MM.1S (cell line): ENCODE measurements at regions not wholly inside any gene's neighbourhood (a gene's known extent, or its start where the extent isn't known, plus 50 kb on each side); places are given as distances from the start of the nearest gene placed in this dataset.

Experiments
- DNase-seq: peaks from one replicate; pipeline ENCODE4 v3.0.0-alpha.2; 2015
- H2AFZ ChIP-seq: fragments of 300-600 bp; sonication (generic); 2 replicates; pipeline ENCODE4 v1.6.0; 2016; ENCODE audit warnings: antibody characterized with exemption, low read length
- H3F3A ChIP-seq: fragments of 300-600 bp; sonication (generic); 2 replicates; pipeline ENCODE4 v1.6.1; 2016; ENCODE audit warnings: mild to moderate bottlenecking, antibody characterized with exemption, low read length, moderate library complexity, mixed read lengths; ENCODE audit not compliant: insufficient read depth
- H3K27ac ChIP-seq: fragments of 300-600 bp; sonication (generic); 2 replicates; pipeline ENCODE4 v1.5.1; 2016; ENCODE audit warnings: mild to moderate bottlenecking, low read length
- H3K27me3 ChIP-seq: fragments of 300-600 bp; sonication (generic); replicated peaks from 2 replicates; pipeline ENCODE4 v1.6.0; 2016; ENCODE audit warnings: low read length; ENCODE audit not compliant: insufficient read depth
- H3K36me3 ChIP-seq: fragments of 300-600 bp; sonication (generic); replicated peaks from 2 replicates; pipeline ENCODE4 v1.6.1; 2016; ENCODE audit warnings: mild to moderate bottlenecking, low read length, mixed read lengths; ENCODE audit not compliant: insufficient read depth
- H3K4me1 ChIP-seq: fragments of 300-600 bp; sonication (generic); 2 replicates; pipeline ENCODE4 v1.6.1; 2016; ENCODE audit warnings: low read length, mixed read lengths
- H3K4me2 ChIP-seq: fragments of 300-600 bp; sonication (generic); 2 replicates; pipeline ENCODE4 v1.6.0; 2016; ENCODE audit warnings: low read depth, low read length
- H3K4me3 ChIP-seq: fragments of 300-600 bp; sonication (generic); 2 replicates; pipeline ENCODE4 v1.5.1; 2016; ENCODE audit warnings: low read length, mixed read lengths
- H3K79me2 ChIP-seq: fragments of 300-600 bp; sonication (generic); 2 replicates; pipeline ENCODE4 v1.6.1; 2016; ENCODE audit warnings: mixed run types, low read length, mixed read lengths
- H3K9ac ChIP-seq: fragments of 300-600 bp; sonication (generic); 2 replicates; pipeline ENCODE4 v1.6.1; 2016; ENCODE audit warnings: low read length, mixed read lengths
- H3K9me2 ChIP-seq: fragments of 300-600 bp; sonication (generic); replicated peaks from 2 replicates; pipeline ENCODE4 v1.6.1; 2016; ENCODE audit warnings: mild to moderate bottlenecking, low read length, mixed read lengths; ENCODE audit not compliant: insufficient read depth
- H3K9me3 ChIP-seq: fragments of 300-600 bp; sonication (generic); replicated peaks from 2 replicates; pipeline ENCODE4 v1.6.1; 2016; ENCODE audit warnings: mild to moderate bottlenecking, low read length, mixed read lengths; ENCODE audit not compliant: insufficient read depth
- H4K20me1 ChIP-seq: fragments of 300-600 bp; sonication (generic); 2 replicates; pipeline ENCODE4 v1.6.1; 2016; ENCODE audit warnings: mild to moderate bottlenecking, low read length, moderate library complexity, mixed read lengths; ENCODE audit not compliant: insufficient read depth
- CTCF ChIP-seq: fragments of 300-600 bp; sonication (generic); IDR thresholded peaks from 2 replicates; pipeline ENCODE4 v1.5.1; 2016; ENCODE audit warnings: antibody characterized with exemption, low read length, mixed read lengths
- EZH2 ChIP-seq: fragments of 300-600 bp; sonication (generic); optimal IDR thresholded peaks from 2 replicates; pipeline ENCODE3; 2017; ENCODE audit warnings: low read depth, mild to moderate bottlenecking, antibody characterized with exemption, low read length, mixed read lengths
- EZH2phosphoT487 ChIP-seq: fragments of 300-600 bp; sonication (generic); IDR thresholded peaks from 2 replicates; pipeline ENCODE4 v1.6.1; 2018; ENCODE audit warnings: antibody characterized with exemption, low read length

DNA sequence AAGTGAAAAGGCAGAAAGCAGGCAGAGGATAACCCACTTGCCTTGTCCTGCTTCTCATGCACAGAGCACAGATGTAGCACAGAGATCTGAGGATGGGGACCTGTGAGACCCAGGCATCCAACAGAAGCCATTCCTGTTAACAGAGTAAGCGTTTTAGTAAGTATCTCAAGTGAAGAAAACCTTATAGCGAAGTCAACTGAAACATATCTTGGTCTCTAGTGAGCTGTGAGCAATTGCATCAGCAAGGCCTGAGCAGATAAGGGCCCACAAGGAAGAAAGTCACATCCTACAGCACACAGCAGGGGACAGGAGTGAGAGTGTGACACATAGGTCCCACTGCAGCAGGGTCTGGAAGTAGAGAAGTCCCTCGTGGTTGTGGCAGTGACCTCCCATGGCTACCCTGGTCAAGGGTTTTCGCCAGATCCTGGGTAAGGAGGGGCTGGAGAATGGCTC is 248.7 kb upstream of the TNP1 start:
- Histone ChIP-seq H3K9me2 (no peaks in the 10 kb centered on the region), H3K79me2 (no peaks in the 10 kb centered on the region), H2AFZ (no peak overlapping the region), H3K4me3 (no peak overlapping the region), H3K27ac (no peak overlapping the region), H4K20me1 (no peaks in the 10 kb centered on the region), H3F3A (no peaks in the 10 kb centered on the region), H3K4me2 (no peak overlapping the region), H3K9me3 (no peaks in the 10 kb centered on the region), H3K27me3 (no peaks in the 10 kb centered on the region), H3K36me3 (no peaks in the 10 kb centered on the region), H3K9ac (no peak overlapping the region), H3K4me1 (no peaks in the 10 kb centered on the region)
- TF ChIP-seq EZH2 (no peak), EZH2phosphoT487 (no peak), CTCF (no peak)
- DNase-seq: no peak

DNA sequence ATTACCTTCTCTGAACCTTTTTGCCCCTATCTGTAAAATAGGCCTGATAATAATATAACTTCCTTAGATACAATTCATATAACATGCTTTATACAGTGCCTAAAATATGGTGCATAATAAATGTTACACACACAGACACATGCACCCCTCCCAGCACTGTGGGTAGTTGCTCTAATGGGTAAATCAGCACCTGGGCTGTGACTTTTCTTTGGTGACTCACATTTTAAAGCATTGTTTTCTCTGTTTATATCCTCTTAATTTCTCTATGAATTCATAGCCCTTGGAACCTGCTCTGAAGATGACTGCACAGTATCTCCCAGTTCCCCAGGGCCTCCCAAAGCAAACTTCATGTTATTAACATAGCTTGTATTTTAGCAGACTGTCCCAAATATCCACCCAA is 248.2 kb upstream of the TNP1 start:
- Histone ChIP-seq H3K9ac (no peak overlapping the region), H3K9me3 (no peaks in the 10 kb centered on the region), H3K27ac (no peak overlapping the region), H3K4me1 (no peaks in the 10 kb centered on the region), H3K4me3 (no peak overlapping the region), H3F3A (no peaks in the 10 kb centered on the region), H4K20me1 (no peaks in the 10 kb centered on the region), H3K4me2 (no peak overlapping the region), H3K9me2 (no peaks in the 10 kb centered on the region), H2AFZ (no peak overlapping the region), H3K79me2 (no peaks in the 10 kb centered on the region), H3K36me3 (no peaks in the 10 kb centered on the region), H3K27me3 (no peaks in the 10 kb centered on the region)
- DNase-seq: no peak
- TF ChIP-seq CTCF (no peak), EZH2 (no peak), EZH2phosphoT487 (no peak)

DNA sequence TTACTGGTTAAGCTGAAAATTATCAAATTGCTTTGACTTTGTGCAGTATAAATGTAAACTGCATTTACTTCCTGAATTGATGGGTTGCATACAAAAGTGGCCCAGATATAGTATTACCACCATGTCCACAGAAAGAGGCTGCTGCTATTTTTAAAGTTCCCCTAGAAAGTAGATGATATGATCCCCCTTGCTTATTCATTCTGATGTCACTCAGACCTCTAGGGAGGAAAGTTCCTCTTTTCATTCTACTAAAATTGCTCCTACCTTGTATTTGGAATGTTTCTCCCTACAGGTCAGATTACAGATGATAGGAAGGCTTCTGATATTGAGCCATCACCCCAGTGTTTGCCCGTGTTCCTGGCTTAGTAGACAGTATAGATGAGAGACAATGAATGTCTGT is 247.6 kb upstream of the TNP1 start:
- no peaks in the 10 kb centered on the region for H3K9me2 ChIP-seq
- H3F3A ChIP-seq: no peaks in the 10 kb centered on the region
- TF ChIP-seq EZH2phosphoT487: no peak
- TF ChIP-seq CTCF: no peak
- no peak for TF ChIP-seq EZH2
- H3K9me3 ChIP-seq: no peaks in the 10 kb centered on the region
- no peaks in the 10 kb centered on the region for H3K27me3 ChIP-seq
- no peaks in the 10 kb centered on the region for H3K79me2 ChIP-seq
- H4K20me1 ChIP-seq: no peaks in the 10 kb centered on the region
- H3K4me2 ChIP-seq: no peak overlapping the region
- H3K27ac ChIP-seq: no peak overlapping the region
- no peak overlapping the region for H2AFZ ChIP-seq
- no peak overlapping the region for H3K9ac ChIP-seq
- DNase-seq: no peak
- H3K4me3 ChIP-seq: no peak overlapping the region
- no peaks in the 10 kb centered on the region for H3K4me1 ChIP-seq
- H3K36me3 ChIP-seq: no peaks in the 10 kb centered on the region

DNA sequence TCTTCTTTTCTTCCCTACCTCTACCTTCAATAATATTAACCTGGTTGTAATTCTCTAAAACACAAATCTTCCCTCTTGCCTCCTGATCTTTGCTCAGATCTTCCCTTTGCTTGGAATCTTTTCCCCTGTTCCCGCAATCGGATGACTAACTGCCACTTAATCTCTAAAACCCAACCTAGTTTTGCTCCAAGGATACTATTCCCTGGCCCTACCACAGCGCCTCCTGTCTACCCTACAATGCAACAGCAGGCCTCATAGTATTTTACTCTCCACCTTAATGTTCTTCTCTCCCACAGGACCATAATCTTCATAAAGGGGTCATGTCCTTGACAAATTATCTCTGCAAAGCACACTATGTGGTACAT is 246.8 kb upstream of the TNP1 start:
- Histone ChIP-seq H2AFZ (no peak overlapping the region), H3F3A (no peaks in the 10 kb centered on the region), H3K4me1 (no peaks in the 10 kb centered on the region)

More for the DNA sequence above, 246.8 kb upstream of the TNP1 start:
- H3K9me3 ChIP-seq: no peaks in the 10 kb centered on the region
- no peaks in the 10 kb centered on the region for H3K36me3 ChIP-seq
- no peaks in the 10 kb centered on the region for H3K9me2 ChIP-seq
- H3K27me3 ChIP-seq: no peaks in the 10 kb centered on the region
- no peak overlapping the region for H3K9ac ChIP-seq
- H3K27ac ChIP-seq: no peak overlapping the region
- H4K20me1 ChIP-seq: no peaks in the 10 kb centered on the region
- DNase-seq: no peak
- no peak overlapping the region for H3K4me3 ChIP-seq
- TF ChIP-seq CTCF (peak; percentile 23; the same call in 1 of the 2 replicates), EZH2phosphoT487 (no peak)
- no peaks in the 10 kb centered on the region for H3K79me2 ChIP-seq
- no peak overlapping the region for H3K4me2 ChIP-seq
